ENCODE measurements at regions not wholly inside any gene's neighbourhood (a gene's known extent, or its start where the extent isn't known, plus 50 kb on each side); places are given as distances from the start of the nearest gene placed in this dataset.

DNA sequence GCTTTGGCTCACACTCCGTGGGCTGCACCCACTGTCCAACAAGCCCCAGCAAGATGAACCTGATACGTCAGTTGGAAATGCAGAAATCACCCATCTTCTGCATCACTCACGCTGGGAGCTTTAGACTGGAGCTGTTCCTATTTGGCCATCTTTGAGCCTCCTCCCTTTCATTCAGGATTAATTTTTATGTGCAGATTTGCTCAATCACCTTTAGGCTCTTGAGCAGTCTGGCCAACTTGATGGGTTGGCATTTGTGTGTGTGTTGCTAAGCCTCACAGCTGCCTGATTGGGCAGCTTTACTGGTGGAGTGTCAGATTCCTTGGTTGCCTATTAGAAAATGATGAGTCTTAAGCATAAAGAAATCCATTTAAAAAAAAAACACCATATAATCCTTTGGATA, 236.1 kb downstream of the KIF20B start:
- TF ChIP-seq SMYD3 (CRISPR knock-in tag; IDR thresholded peaks at IDR 0.05): no peak
- no peak for TF ChIP-seq YY1 (IDR thresholded peaks at IDR 0.05; ENCODE audit: insufficient read depth, insufficient replicate concordance, low read depth, low read length)
- no peak for TF ChIP-seq FOXO1 (CRISPR knock-in tag; IDR thresholded peaks at IDR 0.05)
- TF ChIP-seq, protein P1, sequence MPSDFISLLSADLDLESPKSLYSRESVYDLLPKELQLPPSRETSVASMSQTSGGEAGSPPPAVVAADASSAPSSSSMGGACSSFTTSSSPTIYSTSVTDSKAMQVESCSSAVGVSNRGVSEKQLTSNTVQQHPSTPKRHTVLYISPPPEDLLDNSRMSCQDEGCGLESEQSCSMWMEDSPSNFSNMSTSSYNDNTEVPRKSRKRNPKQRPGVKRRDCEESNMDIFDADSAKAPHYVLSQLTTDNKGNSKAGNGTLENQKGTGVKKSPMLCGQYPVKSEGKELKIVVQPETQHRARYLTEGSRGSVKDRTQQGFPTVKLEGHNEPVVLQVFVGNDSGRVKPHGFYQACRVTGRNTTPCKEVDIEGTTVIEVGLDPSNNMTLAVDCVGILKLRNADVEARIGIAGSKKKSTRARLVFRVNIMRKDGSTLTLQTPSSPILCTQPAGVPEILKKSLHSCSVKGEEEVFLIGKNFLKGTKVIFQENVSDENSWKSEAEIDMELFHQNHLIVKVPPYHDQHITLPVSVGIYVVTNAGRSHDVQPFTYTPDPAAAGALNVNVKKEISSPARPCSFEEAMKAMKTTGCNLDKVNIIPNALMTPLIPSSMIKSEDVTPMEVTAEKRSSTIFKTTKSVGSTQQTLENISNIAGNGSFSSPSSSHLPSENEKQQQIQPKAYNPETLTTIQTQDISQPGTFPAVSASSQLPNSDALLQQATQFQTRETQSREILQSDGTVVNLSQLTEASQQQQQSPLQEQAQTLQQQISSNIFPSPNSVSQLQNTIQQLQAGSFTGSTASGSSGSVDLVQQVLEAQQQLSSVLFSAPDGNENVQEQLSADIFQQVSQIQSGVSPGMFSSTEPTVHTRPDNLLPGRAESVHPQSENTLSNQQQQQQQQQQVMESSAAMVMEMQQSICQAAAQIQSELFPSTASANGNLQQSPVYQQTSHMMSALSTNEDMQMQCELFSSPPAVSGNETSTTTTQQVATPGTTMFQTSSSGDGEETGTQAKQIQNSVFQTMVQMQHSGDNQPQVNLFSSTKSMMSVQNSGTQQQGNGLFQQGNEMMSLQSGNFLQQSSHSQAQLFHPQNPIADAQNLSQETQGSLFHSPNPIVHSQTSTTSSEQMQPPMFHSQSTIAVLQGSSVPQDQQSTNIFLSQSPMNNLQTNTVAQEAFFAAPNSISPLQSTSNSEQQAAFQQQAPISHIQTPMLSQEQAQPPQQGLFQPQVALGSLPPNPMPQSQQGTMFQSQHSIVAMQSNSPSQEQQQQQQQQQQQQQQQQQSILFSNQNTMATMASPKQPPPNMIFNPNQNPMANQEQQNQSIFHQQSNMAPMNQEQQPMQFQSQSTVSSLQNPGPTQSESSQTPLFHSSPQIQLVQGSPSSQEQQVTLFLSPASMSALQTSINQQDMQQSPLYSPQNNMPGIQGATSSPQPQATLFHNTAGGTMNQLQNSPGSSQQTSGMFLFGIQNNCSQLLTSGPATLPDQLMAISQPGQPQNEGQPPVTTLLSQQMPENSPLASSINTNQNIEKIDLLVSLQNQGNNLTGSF (CRISPR knock-in tag; IDR thresholded peaks at IDR 0.05): no peak
- no peak for TF ChIP-seq POLR2A (IDR thresholded peaks at IDR 0.05; ENCODE audit: insufficient read depth in 1 of 2, low read depth in 2 of 2, low read length in 2 of 2)

All from HepG2 (cell line).